ENCODE measurements at regions not wholly inside any gene's neighbourhood (a gene's known extent, or its start where the extent isn't known, plus 50 kb on each side); places are given as distances from the start of the nearest gene placed in this dataset.

- TF ChIP-seq CTCF (tag by site-specific recombination; IDR thresholded peaks at IDR 0.05) (no peak), EGR2 (tag by site-specific recombination; IDR thresholded peaks at IDR 0.05; ENCODE audit: low read depth) (no peak), ZNF704 (tag by site-specific recombination; IDR thresholded peaks at IDR 0.05) (no peak), ZBTB11 (tag by site-specific recombination; conservative IDR thresholded peaks at IDR 0.05; ENCODE audit: low read depth) (no peak), ZNF24 (tag by site-specific recombination; IDR thresholded peaks at IDR 0.05) (no peak), YY1 (tag by site-specific recombination; IDR thresholded peaks at IDR 0.05) (no peak), ZNF292 (tag by site-specific recombination; IDR thresholded peaks at IDR 0.05; ENCODE audit: borderline replicate concordance, low read depth) (no peak), REST (tag by site-specific recombination; IDR thresholded peaks at IDR 0.05) (no peak), ZBTB21 (tag by site-specific recombination; IDR thresholded peaks at IDR 0.05) (no peak), ZNF488 (tag by site-specific recombination; IDR thresholded peaks at IDR 0.05) (no peak), ZNF785 (tag by site-specific recombination; IDR thresholded peaks at IDR 0.05) (no peak), ZNF19 (tag by site-specific recombination; IDR thresholded peaks at IDR 0.05; ENCODE audit: low read depth) (no peak), ZBTB44 (tag by site-specific recombination; IDR thresholded peaks at IDR 0.05) (no peak)
These were observed 474.2 kb upstream of the LRRTM1 start for GRCh38 chr2:80778704-80779103.

Measured in HEK293 (cell line).